Endodermal cell (in vitro differentiated cells): ENCODE measurements at regions not wholly inside any gene's neighbourhood (a gene's known extent, or its start where the extent isn't known, plus 50 kb on each side); places are given as distances from the start of the nearest gene placed in this dataset.
A peak's percentile ranks its signal among the peaks of the same experiment; 100 is the strongest.

Experiments
- DNase-seq: peaks from one replicate; pipeline ENCODE4 v3.0.0-alpha.2; 2017
- H3K27ac ChIP-seq: 2 replicates; pipeline ENCODE4 v1.5.1; 2013; ENCODE audit warnings: mild to moderate bottlenecking, low read depth, low read length, moderate library complexity
- H3K27me3 ChIP-seq: 2 replicates; pipeline ENCODE4 v1.6.1; 2013; ENCODE audit warnings: mild to moderate bottlenecking, low read length, moderate library complexity; ENCODE audit not compliant: insufficient read depth, control insufficient read depth, poor library complexity, severe bottlenecking
- H3K36me3 ChIP-seq: 2 replicates; pipeline ENCODE4 v1.7.0; 2013; ENCODE audit warnings: mild to moderate bottlenecking, low read length, moderate library complexity; ENCODE audit not compliant: control insufficient read depth, insufficient read depth
- H3K4me1 ChIP-seq: one replicate; pipeline ENCODE4 v1.7.0; 2013; ENCODE audit warnings: low read length; ENCODE audit not compliant: control insufficient read depth, insufficient read depth
- H3K4me3 ChIP-seq: 2 replicates; pipeline ENCODE4 v1.5.1; 2013; ENCODE audit warnings: mild to moderate bottlenecking, low read length, moderate library complexity
- H3K9ac ChIP-seq: 2 replicates; pipeline ENCODE4 v1.6.1; 2013; ENCODE audit warnings: mild to moderate bottlenecking, low read length, moderate library complexity; ENCODE audit not compliant: poor library complexity, severe bottlenecking; ENCODE audit errors: extremely low read depth
- H3K9me3 ChIP-seq: 2 replicates; pipeline ENCODE4 v1.6.1; 2013; ENCODE audit warnings: mild to moderate bottlenecking, low read length, moderate library complexity; ENCODE audit not compliant: control insufficient read depth
- H3K27ac Mint-ChIP-seq: 2 replicates; pipeline ENCODE4 v1.8.0; 2020; ENCODE audit warnings: mixed read lengths
- H3K27me3 Mint-ChIP-seq: 2 replicates; pipeline ENCODE4 v1.8.0; 2021; ENCODE audit warnings: mild to moderate bottlenecking, mixed read lengths; ENCODE audit not compliant: insufficient read depth
- H3K36me3 Mint-ChIP-seq: 2 replicates; pipeline ENCODE4 v1.8.0; 2020; ENCODE audit warnings: low read depth, mixed read lengths
- H3K4me1 Mint-ChIP-seq: 2 replicates; pipeline ENCODE4 v1.8.0; 2020; ENCODE audit warnings: mixed read lengths
- H3K4me3 Mint-ChIP-seq: 2 replicates; pipeline ENCODE4 v1.8.0; 2020; ENCODE audit warnings: mild to moderate bottlenecking, moderate library complexity, mixed read lengths
- H3K9me3 Mint-ChIP-seq: 2 replicates; pipeline ENCODE4 v1.8.0; 2020; ENCODE audit warnings: mild to moderate bottlenecking, mixed read lengths
- WGBS, 2 experiments: methylation state at CpG; one replicate each; pipeline versions ENCODE4 v1.1.5 to v1.1.7; 2013; ENCODE audit warnings: missing lambda C conversion rate in 2 of 2, mixed read lengths in 1 of 2; ENCODE audit not compliant: insufficient coverage in 1 of 2, insufficient read length in 1 of 2; 5-methylcytosine and 5-hydroxymethylcytosine counted together
- TF ChIP-seq, protein P1 (sequence below): fragments of 200-600 bp; sonication (generic); conservative IDR thresholded peaks from 2 replicates; pipeline ENCODE4 v1.5.0; 2021; ENCODE audit warnings: antibody characterized with exemption, mild to moderate bottlenecking

DNA sequence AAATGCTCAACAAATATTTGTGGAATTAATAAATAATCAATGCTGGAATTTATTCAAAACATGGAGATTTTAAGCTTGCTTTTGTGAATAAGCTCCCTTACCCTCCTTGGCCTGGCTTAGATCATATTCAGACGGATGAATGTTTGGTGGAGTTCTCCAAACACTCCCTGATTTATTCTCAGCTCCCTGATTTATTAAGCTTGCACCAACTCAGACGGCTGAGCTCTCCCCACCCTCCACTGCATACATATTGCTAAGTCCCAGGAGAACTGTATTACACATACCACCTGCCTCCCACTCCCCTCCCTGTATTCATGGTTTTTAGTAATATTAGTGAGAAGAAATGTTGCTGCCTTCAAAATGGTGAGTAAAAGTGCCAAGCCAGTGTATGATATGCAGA is 1057.5 kb downstream of the SORCS3 start:
- Mint-ChIP-seq H3K4me1 (peaks cover 15% of the 10 kb centered on the region), H3K27me3 (peaks cover 20% of the 10 kb centered on the region), H3K9me3 (no peaks in the 10 kb centered on the region), H3K27ac (no peak overlapping the region), H3K36me3 (no peaks in the 10 kb centered on the region), H3K4me3 (no peak overlapping the region)
- H3K36me3 ChIP-seq = no peaks in the 10 kb centered on the region
- H3K4me3 ChIP-seq = no peak overlapping the region
- H3K27ac ChIP-seq = no peak overlapping the region
- H3K27me3 ChIP-seq = peaks cover 5% of the 10 kb centered on the region
- TF ChIP-seq, protein P1, sequence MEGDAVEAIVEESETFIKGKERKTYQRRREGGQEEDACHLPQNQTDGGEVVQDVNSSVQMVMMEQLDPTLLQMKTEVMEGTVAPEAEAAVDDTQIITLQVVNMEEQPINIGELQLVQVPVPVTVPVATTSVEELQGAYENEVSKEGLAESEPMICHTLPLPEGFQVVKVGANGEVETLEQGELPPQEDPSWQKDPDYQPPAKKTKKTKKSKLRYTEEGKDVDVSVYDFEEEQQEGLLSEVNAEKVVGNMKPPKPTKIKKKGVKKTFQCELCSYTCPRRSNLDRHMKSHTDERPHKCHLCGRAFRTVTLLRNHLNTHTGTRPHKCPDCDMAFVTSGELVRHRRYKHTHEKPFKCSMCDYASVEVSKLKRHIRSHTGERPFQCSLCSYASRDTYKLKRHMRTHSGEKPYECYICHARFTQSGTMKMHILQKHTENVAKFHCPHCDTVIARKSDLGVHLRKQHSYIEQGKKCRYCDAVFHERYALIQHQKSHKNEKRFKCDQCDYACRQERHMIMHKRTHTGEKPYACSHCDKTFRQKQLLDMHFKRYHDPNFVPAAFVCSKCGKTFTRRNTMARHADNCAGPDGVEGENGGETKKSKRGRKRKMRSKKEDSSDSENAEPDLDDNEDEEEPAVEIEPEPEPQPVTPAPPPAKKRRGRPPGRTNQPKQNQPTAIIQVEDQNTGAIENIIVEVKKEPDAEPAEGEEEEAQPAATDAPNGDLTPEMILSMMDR = no peak
- WGBS, 2 experiments = 90 to 100% methylated on average over 1 to 2 of the region's 2 CpGs
- no peaks in the 10 kb centered on the region for H3K9me3 ChIP-seq
- peaks cover 11% of the 10 kb centered on the region for H3K4me1 ChIP-seq
- H3K9ac ChIP-seq = no peak overlapping the region
- DNase-seq = no peak

DNA sequence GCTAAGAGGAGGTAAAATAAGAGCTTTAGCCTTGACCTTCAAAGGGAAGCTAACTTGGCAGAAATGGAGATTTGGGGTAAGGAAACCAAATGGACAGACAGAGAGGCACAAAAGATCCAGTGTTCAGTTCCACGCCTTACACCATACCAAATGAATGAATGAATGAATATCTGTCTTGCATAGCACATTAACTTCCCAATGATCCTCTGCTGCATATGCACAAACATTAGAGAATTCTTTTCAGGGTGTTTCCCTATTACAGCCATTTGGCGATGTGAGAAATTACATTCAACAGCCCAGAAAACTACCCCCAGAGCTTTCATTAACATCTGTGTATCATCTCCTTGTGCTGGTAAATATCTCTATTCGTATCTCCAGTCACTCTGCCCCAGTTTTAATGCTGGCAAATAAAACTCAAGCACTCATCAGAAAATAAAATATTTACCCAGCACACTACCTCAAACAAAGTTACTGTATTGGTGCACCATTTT is 1056.2 kb downstream of the SORCS3 start:
- Mint-ChIP-seq H3K27ac (no peak overlapping the region), H3K4me1 (peaks cover 15% of the 10 kb centered on the region), H3K9me3 (no peaks in the 10 kb centered on the region), H3K27me3 (peaks cover 20% of the 10 kb centered on the region), H3K36me3 (no peaks in the 10 kb centered on the region), H3K4me3 (no peak overlapping the region)
- H3K27me3 ChIP-seq = peaks cover 5% of the 10 kb centered on the region
- no peaks in the 10 kb centered on the region for H3K9me3 ChIP-seq
- H3K4me3 ChIP-seq = no peak overlapping the region
- H3K9ac ChIP-seq = no peak overlapping the region
- DNase-seq = no peak
- H3K36me3 ChIP-seq = no peaks in the 10 kb centered on the region
- TF ChIP-seq, protein P1 = no peak
- H3K4me1 ChIP-seq = peaks cover 11% of the 10 kb centered on the region
- 94 to 95% methylated on average over 2 to 3 of the region's 3 CpGs for WGBS, 2 experiments
- no peak overlapping the region for H3K27ac ChIP-seq

DNA sequence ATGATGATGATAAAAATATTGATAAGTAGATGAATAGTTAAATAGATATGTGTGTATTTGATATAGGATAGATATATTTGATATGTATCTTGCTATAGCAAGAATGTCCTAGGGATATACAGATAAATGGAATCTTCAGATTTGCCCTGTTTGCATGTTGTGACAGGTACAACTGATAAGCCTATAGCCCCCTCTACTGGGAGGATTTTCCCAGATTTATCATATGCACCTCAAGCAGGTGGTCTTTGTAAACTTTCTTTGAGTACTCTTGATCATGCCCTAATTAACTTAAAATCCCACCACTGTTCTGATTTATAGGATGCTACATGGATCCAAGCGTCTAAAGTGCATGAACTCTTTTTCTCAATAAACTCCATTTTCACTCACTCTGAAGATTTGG is 1050.7 kb downstream of the SORCS3 start:
- peaks cover 5% of the 10 kb centered on the region for H3K27me3 ChIP-seq
- H3K36me3 ChIP-seq = no peaks in the 10 kb centered on the region
- H3K27ac ChIP-seq = no peak overlapping the region
- no peaks in the 10 kb centered on the region for H3K9me3 Mint-ChIP-seq
- DNase-seq = no peak
- peaks cover 21% of the 10 kb centered on the region for H3K4me1 Mint-ChIP-seq
- WGBS, 2 experiments = 33 to 36% methylated on average over 1 of the region's 1 CpG
- peaks cover 7% of the 10 kb centered on the region for H3K27me3 Mint-ChIP-seq
- no peak overlapping the region for H3K4me3 Mint-ChIP-seq
- TF ChIP-seq, protein P1 = peak; percentile 90
- H3K9ac ChIP-seq = no peak overlapping the region
- H3K36me3 Mint-ChIP-seq = no peaks in the 10 kb centered on the region
- H3K27ac Mint-ChIP-seq = no peak overlapping the region
- no peak overlapping the region for H3K4me3 ChIP-seq
- H3K4me1 ChIP-seq = no peaks in the 10 kb centered on the region
- no peaks in the 10 kb centered on the region for H3K9me3 ChIP-seq
